Body of pancreas (tissue), 4 donors: ENCODE measurements at regions not wholly inside any gene's neighbourhood (a gene's known extent, or its start where the extent isn't known, plus 50 kb on each side); places are given as distances from the start of the nearest gene placed in this dataset.

Experiments
- ATAC-seq: fragments of 150-250 bp; one replicate; pipeline ENCODE4 v1.9.1; 2016
- DNase-seq, 4 donors: peaks; one replicate each; pipeline ENCODE4 v3.0.0-alpha.2; 2019
- H3K27ac ChIP-seq, 4 donors: fragments of 200-600 bp; sonication (generic); 1 replicate in 3 of 4; 2 replicates in 1 of 4; pipeline versions ENCODE4 v1.5.1 to v1.6.1; 2016 to 2019; ENCODE audit warnings: mild to moderate bottlenecking in 1 of 4, mixed read lengths in 1 of 4, moderate library complexity in 1 of 4
- H3K27me3 ChIP-seq, 2 donors: fragments of 200-600 bp; sonication (generic); one replicate each; pipeline ENCODE4 v1.6.0; 2016; ENCODE audit warnings: mild to moderate bottlenecking in 1 of 2
- H3K36me3 ChIP-seq, 2 donors: fragments of 200-600 bp; sonication (generic); replicated peaks in 1 of 2; 2 replicates each; pipeline ENCODE4 v1.5.1; 2016; ENCODE audit warnings: low read depth in 2 of 2; ENCODE audit not compliant: insufficient read depth in 1 of 2
- H3K4me1 ChIP-seq: fragments of 200-600 bp; sonication (generic); one replicate; pipeline ENCODE4 v1.6.0; 2016
- H3K4me3 ChIP-seq, 2 donors: fragments of 200-600 bp; sonication (generic); 1 replicate in 1 of 2; 2 replicates in 1 of 2; pipeline ENCODE4 v1.5.1; 2016 to 2019
- H3K9me3 ChIP-seq, 3 donors: fragments of 200-600 bp; sonication (generic); 1 replicate in 2 of 3; 2 replicates in 1 of 3; pipeline ENCODE4 v1.5.1; 2016
- POLR2A ChIP-seq, 3 donors: fragments of 450-650 bp; IDR thresholded peaks; one replicate each; pipeline ENCODE4 v1.6.1; 2016; ENCODE audit warnings: antibody characterized with exemption in 3 of 3, mild to moderate bottlenecking in 2 of 3
- WGBS, 2 donors: methylation state at CpG; one replicate each; pipeline ENCODE4 v1.1.5; 2017; 5-methylcytosine and 5-hydroxymethylcytosine counted together
- intact Hi-C: fragments of 100-400 bp; cut with DNase I; formaldehyde crosslinking; loops from one replicate; pipeline ENCODE4 v1.15.1; 2023
- TF ChIP-seq, protein P1 (sequence below), 7 experiments: fragments of 450-650 bp in 4 of 7; fragments of 200-600 bp in 3 of 7; sonication (generic) in 3 of 7; IDR thresholded peaks; one replicate each; pipeline ENCODE4 v1.5.1; 2016 to 2019; ENCODE audit warnings: antibody characterized with exemption in 7 of 7

DNA sequence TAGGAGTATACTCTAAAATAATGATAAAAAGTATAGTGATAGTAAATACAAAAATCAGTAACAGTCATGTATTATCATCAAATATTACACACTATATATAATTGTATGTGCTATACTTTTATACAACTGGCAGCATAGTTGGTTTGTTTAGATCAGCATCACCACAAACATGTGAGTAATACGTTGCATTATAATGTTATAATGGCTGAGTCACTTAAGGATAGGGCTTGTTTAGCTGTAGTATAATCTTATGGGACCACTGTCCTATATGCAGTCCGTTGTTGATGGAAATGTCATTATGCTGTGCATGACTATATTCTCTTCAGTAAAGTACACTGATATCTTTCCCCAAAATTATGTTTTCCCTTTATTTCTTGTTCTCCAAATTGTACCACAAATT is 92.8 kb downstream of the LYPLAL1 start:
- 91 to 98% methylated on average over 2 of the region's 2 CpGs for WGBS, 2 donors
- Histone ChIP-seq H3K9me3 (no peaks in the 10 kb centered on the region), H3K27ac (no peak overlapping the region), H3K27me3 (no peaks in the 10 kb centered on the region), H3K4me1 (peaks cover 22% of the 10 kb centered on the region), H3K36me3 (no peaks in the 10 kb centered on the region), H3K4me3 (no peak overlapping the region)
- TF ChIP-seq POLR2A (IDR thresholded peaks at IDR 0.05) = no peak
- TF ChIP-seq, protein P1, sequence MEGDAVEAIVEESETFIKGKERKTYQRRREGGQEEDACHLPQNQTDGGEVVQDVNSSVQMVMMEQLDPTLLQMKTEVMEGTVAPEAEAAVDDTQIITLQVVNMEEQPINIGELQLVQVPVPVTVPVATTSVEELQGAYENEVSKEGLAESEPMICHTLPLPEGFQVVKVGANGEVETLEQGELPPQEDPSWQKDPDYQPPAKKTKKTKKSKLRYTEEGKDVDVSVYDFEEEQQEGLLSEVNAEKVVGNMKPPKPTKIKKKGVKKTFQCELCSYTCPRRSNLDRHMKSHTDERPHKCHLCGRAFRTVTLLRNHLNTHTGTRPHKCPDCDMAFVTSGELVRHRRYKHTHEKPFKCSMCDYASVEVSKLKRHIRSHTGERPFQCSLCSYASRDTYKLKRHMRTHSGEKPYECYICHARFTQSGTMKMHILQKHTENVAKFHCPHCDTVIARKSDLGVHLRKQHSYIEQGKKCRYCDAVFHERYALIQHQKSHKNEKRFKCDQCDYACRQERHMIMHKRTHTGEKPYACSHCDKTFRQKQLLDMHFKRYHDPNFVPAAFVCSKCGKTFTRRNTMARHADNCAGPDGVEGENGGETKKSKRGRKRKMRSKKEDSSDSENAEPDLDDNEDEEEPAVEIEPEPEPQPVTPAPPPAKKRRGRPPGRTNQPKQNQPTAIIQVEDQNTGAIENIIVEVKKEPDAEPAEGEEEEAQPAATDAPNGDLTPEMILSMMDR (IDR thresholded peaks at IDR 0.05) = no peak
- ATAC-seq = no peak
- no peak for DNase-seq
- intact Hi-C loops = no loop called here

DNA sequence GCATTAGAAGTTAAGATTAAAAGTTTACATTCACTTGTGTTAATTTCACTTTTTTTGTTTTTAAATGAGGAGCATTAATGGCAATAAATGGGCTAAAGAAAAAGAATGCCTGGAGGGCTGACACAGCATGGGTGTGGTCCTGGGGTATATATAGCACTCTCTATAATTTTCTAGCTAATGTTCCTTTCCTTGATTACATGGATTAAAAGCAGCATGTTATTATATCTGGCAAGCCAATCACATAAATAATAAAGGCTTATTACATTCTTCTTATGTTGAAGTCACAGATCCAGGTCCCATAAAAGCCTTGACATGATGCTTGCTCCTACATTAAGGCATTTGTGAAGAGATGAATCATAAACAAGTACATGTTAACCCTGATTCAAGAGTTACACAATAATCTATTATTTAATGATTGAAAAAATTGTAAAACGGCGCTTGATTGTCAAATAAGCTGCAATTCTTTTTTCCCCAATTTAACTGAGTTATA is 91.4 kb downstream of the LYPLAL1 start:
- Histone ChIP-seq H3K27me3 (no peaks in the 10 kb centered on the region), H3K4me3 (no peak overlapping the region), H3K36me3 (no peaks in the 10 kb centered on the region), H3K27ac (no peak overlapping the region), H3K9me3 (no peaks in the 10 kb centered on the region), H3K4me1 (peaks cover 8% of the 10 kb centered on the region)
- 79 to 87% methylated on average over 2 of the region's 2 CpGs for WGBS, 2 donors
- TF ChIP-seq, protein P1 (IDR thresholded peaks at IDR 0.05) = no peak
- TF ChIP-seq POLR2A (IDR thresholded peaks at IDR 0.05) = no peak
- intact Hi-C loops = no loop called here
- DNase-seq (no peak), ATAC-seq (no peak)

DNA sequence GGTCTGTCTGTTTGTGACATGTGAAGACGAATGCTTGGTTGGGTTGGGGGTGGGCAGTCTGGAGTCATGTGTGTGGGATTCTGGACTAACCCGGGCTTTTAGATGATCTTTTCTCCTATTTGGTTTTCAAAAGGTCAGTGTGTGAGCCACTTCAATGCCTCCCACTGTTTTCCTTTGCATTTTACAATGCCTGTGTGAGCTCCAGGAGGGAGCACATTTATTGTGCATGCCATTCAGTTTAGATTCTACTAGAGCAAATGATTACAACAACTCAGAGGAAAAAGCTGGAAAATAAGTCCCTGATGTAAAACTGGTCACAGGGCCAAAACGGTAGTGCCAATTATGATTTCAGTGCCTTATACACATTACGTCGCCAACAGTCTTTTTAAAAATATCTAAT is 90.9 kb downstream of the LYPLAL1 start:
- intact Hi-C loops = no loop called here
- DNase-seq (no peak), ATAC-seq (no peak)
- Histone ChIP-seq H3K36me3 (no peaks in the 10 kb centered on the region), H3K4me1 (peaks cover 7% of the 10 kb centered on the region), H3K4me3 (no peak overlapping the region), H3K27me3 (no peaks in the 10 kb centered on the region), H3K27ac (no peak overlapping the region), H3K9me3 (no peaks in the 10 kb centered on the region)
- TF ChIP-seq, protein P1 (IDR thresholded peaks at IDR 0.05) = no peak
- no peak for TF ChIP-seq POLR2A (IDR thresholded peaks at IDR 0.05)
- 52 to 55% methylated on average over 5 of the region's 5 CpGs for WGBS, 2 donors
